AG04450 (cell line): ENCODE measurements at regions not wholly inside any gene's neighbourhood (a gene's known extent, or its start where the extent isn't known, plus 50 kb on each side); places are given as distances from the start of the nearest gene placed in this dataset.

Source experiments
- CTCF ChIA-PET: fragments of 300-600, 350-600 bp; formaldehyde crosslinking; extraction: SDS; loops from one replicate; lab custom pipeline; 2022; ENCODE audit warnings: antibody characterized with exemption, inconsistent platforms; lab: Charles Lee
- POLR2A ChIA-PET: fragments of 350-600 bp; formaldehyde crosslinking; extraction: SDS; loops from one replicate; lab custom pipeline; 2021; ENCODE audit warnings: antibody characterized with exemption, inconsistent platforms; lab: Yijun Ruan, JAX
- DNase-seq: peaks from one replicate; pipeline ENCODE4 v3.0.0-alpha.2; 2011; ENCODE audit warnings: low read depth, low spot score
- H3K27ac ChIP-seq: one replicate; pipeline ENCODE4 v1.5.1; 2012; ENCODE audit warnings: low read depth, low read length, control low read depth
- H3K27me3 ChIP-seq: one replicate; pipeline ENCODE4 v1.6.0; 2012; ENCODE audit warnings: low read length; ENCODE audit not compliant: control insufficient read depth, insufficient read depth
- H3K4me3 ChIP-seq: 2 replicates; pipeline ENCODE4 v1.5.1; 2011; ENCODE audit warnings: mild to moderate bottlenecking, low read depth, low read length, control low read depth
- H3K9me3 ChIP-seq: 2 replicates; pipeline ENCODE4 v1.5.1; 2012; ENCODE audit warnings: low read length; ENCODE audit not compliant: control insufficient read depth, insufficient read depth
- TF ChIP-seq, protein P1 (sequence below): IDR thresholded peaks from 2 replicates; pipeline ENCODE4 v1.5.1; 2011; ENCODE audit warnings: low read depth, low read length, control low read depth, inconsistent platforms

DNA sequence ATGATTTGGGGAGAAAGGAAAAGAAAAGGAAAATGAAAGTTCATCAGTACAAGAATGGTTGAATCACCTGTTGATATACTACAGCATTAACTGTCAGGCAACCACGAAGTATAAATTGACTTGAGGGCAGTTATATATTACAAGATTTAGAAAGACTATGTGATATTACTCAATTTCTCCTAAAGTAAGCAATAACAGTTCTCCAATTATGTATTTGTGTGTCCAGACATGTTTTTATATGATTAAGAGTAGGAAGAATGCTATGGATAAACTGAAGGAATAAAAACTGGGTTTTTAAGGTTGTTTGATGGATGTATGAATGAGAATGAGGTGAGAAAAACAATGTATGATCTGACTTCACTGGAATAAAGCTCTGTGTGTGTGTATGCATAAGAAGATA is 2234.4 kb downstream of the ARAP2 start:
- CTCF ChIA-PET: no interaction called here
- POLR2A ChIA-PET: no interaction called here
- Histone ChIP-seq H3K4me3 (no peak overlapping the region), H3K27ac (no peak overlapping the region), H3K9me3 (no peaks in the 10 kb centered on the region), H3K27me3 (no peaks in the 10 kb centered on the region)
- TF ChIP-seq, protein P1, sequence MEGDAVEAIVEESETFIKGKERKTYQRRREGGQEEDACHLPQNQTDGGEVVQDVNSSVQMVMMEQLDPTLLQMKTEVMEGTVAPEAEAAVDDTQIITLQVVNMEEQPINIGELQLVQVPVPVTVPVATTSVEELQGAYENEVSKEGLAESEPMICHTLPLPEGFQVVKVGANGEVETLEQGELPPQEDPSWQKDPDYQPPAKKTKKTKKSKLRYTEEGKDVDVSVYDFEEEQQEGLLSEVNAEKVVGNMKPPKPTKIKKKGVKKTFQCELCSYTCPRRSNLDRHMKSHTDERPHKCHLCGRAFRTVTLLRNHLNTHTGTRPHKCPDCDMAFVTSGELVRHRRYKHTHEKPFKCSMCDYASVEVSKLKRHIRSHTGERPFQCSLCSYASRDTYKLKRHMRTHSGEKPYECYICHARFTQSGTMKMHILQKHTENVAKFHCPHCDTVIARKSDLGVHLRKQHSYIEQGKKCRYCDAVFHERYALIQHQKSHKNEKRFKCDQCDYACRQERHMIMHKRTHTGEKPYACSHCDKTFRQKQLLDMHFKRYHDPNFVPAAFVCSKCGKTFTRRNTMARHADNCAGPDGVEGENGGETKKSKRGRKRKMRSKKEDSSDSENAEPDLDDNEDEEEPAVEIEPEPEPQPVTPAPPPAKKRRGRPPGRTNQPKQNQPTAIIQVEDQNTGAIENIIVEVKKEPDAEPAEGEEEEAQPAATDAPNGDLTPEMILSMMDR: no peak
- DNase-seq: no peak

DNA sequence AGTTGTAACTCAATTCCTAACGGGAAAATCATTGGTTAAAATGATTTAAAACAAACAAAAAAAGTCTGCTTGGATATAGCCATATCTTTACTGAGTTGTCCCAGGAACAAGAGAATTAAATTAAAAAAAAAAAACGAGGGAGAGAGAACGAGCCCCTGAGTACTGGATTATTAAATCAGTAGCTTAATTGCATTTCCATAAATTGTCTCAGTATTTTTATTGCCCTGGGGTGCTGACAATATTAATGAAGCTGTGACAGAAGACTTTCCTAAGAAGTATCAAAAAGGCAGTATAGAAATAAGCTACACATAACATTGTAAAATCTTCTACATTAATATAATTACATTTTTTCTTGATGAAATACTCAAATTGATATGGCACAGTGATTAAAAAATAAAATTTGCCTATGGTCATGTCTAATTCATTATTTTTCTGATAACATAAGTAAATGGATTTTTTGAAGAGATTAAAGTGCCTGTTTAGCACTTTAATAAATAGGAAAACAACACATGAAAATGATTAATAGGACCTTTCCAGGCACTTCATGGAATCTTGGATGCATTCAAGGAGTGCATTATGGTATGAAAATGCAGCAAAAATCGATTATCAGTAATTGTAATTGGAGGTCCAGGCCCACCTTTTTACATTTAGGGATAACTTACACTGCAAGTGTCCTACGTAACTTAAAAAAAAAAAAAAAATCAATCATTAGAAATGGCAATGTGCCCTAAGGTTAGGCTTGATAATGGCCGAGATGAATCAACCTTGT is 2233.4 kb downstream of the ARAP2 start:
- H3K4me3 ChIP-seq: no peak overlapping the region
- no peak overlapping the region for H3K27ac ChIP-seq
- ChIA-PET CTCF (no interaction called here), POLR2A (no interaction called here)
- no peak for DNase-seq
- H3K9me3 ChIP-seq: no peaks in the 10 kb centered on the region
- TF ChIP-seq, protein P1: no peak
- H3K27me3 ChIP-seq: no peaks in the 10 kb centered on the region

DNA sequence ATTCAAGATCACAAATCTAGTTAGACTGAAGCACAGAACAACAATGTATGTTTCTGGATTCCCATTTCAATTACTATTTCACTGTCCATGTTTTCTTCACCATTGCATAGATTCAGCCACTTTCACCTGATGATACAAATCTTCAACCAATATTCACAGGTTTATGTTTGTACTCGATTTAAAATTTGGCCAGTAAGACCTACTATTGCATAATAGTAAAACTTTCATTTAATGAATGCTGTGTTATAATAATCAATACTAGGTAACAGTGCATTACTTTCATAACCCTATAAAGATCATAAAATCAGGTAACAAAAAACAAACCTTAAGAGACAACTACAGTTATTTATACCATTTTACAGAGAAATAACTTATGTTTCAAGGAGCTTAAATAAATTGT is 2209.1 kb downstream of the ARAP2 start:
- Histone ChIP-seq H3K27me3 (no peaks in the 10 kb centered on the region), H3K9me3 (no peaks in the 10 kb centered on the region), H3K27ac (no peak overlapping the region), H3K4me3 (no peak overlapping the region)
- TF ChIP-seq, protein P1: no peak
- ChIA-PET POLR2A (no interaction called here), CTCF (no interaction called here)
- no peak for DNase-seq

DNA sequence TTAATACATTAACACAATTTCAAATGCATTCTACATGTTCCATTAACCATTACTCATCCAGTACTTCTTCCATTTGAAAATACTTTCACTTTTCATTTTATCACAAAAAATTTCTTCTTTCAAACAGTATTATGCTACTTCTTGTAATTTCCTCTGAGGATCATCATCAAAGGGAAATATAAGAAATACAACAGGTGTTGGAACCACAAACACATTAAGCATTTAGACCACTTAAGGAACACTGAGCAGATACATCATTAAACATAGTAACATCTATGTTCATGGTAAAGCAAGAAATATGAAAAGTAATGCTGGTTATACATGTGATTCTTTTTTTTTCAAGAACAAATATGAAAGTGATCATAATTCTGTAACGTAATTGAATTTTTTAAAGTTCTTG is 2207.0 kb downstream of the ARAP2 start:
- TF ChIP-seq, protein P1: no peak
- Histone ChIP-seq H3K9me3 (no peaks in the 10 kb centered on the region), H3K27me3 (no peaks in the 10 kb centered on the region), H3K27ac (no peak overlapping the region), H3K4me3 (no peak overlapping the region)
- no peak for DNase-seq
- ChIA-PET POLR2A (no interaction called here), CTCF (no interaction called here)

DNA sequence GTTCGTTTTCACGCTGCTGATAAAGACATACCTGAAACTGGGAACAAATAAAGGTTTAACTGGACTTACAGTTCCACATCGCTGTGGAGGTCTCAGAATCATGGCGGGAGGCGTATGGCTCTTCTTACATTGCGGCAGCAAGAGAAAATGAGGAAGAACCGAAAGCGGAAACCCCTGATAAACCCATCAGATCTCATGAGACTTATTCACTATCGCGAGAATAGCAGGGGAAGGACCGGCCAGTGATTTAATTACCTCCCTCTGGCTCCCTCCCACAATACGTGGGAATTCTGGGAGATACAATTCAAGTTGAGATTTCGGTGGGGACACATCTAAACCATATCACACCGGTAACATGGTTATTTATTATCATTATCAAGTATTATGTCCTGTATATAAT is 2204.5 kb downstream of the ARAP2 start:
- Histone ChIP-seq H3K9me3 (no peaks in the 10 kb centered on the region), H3K27ac (no peak overlapping the region), H3K27me3 (no peaks in the 10 kb centered on the region), H3K4me3 (no peak overlapping the region)
- CTCF ChIA-PET: no interaction called here
- POLR2A ChIA-PET: no interaction called here
- TF ChIP-seq, protein P1: no peak
- no peak for DNase-seq
